HG03025 (cell line): ENCODE measurements at regions not wholly inside any gene's neighbourhood (a gene's known extent, or its start where the extent isn't known, plus 50 kb on each side); places are given as distances from the start of the nearest gene placed in this dataset.

Experiments
- ATAC-seq: cut with Tn5 transposase; IDR thresholded peaks from one replicate; pipeline ENCODE4 v1.9.1; 2021; ENCODE audit warnings: mild to moderate bottlenecking, moderate library complexity; ENCODE audit not compliant: unreplicated experiment, low FRiP score

DNA sequence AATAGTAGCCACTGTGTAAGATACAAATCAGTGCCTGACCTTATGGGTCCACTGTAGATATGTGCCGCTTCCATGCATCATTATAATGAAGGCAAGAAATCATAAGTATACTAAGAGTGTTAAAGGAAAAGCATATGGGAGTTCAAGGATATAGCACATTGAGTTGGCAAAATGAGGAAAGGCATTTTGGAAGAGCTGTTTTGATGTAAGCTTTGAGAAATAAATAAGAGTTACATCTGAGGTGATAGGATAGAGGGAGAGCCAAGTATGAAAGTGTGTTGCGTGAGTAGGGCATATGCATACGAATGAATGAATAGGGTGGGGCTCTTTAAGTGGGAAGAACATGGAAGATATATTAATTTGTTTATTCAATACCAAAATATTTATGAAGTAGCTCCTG lies 101.0 kb upstream of the DMAC1 start:
- ATAC-seq: no peak

DNA sequence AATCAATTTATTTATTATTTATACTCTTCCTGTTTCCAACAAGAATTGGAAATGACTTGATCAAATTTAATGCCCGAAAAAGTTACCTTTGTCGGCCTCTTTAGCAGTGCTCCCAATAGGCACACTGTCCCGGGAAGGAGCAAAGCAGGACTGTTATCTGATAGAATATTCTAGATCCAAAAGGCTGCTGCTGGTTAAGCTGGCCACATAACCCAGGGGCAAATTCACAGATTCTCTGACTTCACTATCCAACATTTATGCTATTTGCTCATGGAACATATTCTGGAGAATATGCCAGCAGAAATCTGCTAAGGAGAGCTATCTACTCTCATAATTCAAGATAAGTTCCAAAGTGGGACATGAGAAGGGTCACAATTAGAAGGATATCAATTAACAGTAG lies 100.2 kb upstream of the DMAC1 start:
- no peak for ATAC-seq

DNA sequence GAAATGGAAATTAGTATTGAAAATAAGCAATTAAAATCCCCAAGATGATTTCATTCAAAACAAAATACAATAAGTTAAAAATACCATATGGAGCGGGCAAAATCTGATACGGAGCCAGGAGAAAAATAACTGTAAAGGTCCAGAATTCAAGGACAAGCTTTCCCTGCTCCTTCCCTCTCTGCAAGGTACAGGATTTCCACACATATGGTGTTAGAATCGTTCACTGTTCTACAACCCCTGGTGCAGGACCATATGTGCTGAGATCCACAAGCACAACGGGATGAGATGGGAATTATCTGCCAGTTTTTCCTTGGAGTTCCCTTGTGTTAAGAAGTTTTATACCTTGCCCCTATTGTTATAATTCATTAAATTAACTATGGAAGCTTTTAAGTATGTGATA lies 94.7 kb upstream of the DMAC1 start:
- ATAC-seq: no peak

DNA sequence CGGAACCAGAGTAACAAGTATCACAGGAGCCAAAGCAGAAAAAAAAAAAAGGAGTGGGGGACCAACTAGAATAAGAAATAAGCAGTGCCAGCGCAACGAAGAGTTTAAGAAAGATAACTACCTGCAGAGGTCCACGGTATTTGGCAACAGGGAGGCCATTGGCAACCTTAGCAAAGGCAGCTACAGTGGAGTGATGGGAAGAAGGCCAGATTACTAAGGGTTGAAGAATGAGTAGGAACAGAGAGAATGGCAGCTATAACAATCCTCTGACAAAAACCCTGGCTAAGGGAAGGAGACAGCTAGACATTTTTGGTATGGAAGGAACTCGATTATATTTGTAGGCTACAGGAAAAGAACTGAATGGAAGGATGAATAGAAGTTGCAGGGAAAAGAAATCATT lies 93.4 kb upstream of the DMAC1 start:
- no peak for ATAC-seq

DNA sequence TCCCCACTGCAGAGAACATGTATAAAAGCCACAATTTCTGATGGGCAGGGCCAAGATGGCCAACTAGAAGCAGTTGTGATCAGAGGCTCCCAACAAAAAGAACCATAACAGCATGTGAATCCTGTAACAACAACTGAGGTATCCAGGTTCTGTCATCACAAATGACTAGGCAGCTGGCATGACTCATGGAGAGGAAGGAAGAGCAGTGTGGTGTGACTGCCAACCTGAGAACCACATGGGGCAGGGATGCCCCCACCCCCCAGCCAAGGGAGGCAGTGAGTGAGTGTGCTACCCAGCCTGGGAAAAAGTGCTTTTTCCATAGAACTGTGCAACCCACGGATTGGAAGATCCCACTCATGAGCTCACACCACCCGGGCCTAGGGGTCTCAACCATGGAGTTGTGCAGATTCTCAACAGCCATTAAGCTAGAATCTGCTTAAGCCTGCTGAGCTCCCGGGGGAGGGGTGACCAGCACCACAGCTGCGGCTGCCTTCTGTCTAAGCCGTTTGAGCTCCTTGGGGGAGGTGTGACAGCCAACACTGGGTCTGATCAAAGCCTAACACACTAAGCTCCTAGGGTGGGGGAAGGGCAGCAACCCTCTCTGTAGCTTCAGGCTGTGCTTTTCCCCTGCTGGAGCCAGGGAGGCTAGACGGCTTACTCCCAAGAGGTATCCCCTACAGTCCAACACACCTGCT lies 80.1 kb upstream of the DMAC1 start:
- no peak for ATAC-seq

DNA sequence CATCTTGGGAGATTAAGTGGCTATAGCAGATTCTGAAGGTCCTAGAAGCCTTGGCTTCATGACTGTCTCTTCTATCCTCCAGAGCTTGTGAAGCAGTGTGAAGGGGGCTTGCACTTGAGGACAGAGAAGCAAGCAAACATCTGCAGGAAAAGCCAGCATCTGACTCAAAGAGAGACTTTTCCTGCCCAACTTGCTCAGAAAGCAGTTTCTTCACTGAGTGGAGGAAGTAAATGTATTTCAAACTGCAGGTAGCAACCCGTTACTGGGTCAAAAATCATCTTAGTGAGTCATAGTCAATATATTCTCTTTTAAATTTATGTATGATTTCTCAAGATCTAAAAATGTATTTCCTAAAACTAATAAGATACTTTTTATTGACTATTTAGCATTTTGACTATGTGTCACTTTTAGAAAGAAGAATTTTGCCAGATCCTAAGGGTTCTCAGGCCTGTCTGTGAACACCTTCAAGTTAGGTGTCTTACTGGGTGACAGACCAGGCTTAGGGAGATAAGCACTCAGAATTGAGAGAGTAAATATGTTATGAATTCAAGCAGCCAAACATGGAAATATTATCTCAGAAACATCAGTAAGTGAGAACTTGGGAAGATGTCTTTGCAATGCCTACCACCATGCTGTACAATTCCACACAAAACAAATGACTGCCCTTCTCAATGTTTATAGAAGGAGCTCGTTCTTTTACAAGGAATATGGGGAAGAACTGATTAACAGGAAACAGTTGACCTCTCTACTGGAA lies 72.6 kb upstream of the DMAC1 start:
- ATAC-seq: no peak

DNA sequence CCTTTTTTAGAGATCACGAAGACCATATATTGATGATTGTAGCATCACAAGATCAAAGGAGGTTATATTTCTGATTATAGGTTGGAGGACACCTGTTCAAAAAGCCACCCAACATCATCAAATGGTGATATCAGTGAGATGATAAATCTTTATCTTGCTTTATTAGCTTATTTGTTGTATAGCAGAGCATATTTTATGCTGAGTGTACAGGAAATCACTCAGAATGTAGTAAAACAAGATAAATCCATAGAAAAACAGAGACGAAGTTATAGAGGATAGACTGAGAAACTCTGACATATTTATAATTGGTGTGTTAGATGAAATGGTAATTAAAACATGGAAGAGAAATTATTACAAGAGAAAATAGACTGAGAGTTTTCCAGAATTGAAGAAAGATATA lies 69.8 kb upstream of the DMAC1 start:
- no peak for ATAC-seq

DNA sequence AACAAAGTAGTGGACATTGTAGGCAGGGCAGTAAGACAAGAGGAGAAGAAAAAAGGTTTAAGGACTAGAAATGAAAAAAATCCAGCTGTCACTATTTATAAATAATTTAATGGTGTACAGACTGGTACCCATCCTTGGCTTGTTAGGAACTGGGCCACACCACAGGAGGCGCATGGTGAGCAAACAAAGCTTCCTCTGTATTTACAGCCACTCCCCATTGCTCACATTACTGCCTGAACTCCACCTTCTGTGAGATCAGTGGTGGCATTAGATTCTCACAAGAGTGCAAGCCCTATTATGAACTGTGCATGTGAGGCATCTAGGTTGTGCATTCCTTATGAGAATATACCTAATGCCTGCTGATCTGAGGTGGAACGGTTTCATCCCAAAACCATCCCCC lies 62.6 kb upstream of the DMAC1 start:
- no peak for ATAC-seq

DNA sequence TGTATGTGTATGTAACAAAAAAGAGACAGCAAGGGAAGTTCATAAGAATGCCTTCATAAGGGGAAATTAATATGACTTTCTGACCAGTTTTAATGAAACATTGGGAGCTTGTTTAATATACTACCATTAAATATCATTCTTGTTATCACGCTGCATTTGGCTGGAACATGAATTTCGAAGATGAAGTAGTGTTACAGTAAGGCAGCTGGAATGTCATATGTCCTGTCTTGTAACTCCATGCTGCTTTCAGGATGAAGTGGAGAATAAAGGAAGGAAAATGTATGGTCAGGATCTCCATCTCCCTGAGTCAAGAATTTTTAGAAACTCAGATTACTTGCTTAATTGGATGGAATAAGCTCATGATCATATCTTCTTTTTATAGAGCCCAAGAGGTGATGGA lies 61.5 kb upstream of the DMAC1 start:
- no peak for ATAC-seq

DNA sequence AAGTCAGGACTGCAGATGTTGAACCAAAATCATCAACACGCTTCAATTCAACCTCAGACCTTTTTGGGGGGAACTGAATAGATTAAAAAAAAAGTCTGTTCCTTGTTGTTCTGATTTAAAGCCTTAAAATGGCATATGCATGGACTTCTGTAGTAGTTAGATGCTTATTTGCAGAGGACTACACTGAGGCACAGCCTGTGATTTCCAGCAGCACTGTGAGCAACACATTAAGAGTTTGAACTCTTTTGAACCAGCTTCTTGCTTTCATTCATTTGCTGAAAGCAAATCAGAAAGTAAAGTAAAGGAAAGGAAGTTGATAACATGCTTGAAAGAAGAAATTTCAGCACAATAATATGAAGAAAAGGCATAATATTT lies 60.7 kb upstream of the DMAC1 start:
- ATAC-seq: no peak

DNA sequence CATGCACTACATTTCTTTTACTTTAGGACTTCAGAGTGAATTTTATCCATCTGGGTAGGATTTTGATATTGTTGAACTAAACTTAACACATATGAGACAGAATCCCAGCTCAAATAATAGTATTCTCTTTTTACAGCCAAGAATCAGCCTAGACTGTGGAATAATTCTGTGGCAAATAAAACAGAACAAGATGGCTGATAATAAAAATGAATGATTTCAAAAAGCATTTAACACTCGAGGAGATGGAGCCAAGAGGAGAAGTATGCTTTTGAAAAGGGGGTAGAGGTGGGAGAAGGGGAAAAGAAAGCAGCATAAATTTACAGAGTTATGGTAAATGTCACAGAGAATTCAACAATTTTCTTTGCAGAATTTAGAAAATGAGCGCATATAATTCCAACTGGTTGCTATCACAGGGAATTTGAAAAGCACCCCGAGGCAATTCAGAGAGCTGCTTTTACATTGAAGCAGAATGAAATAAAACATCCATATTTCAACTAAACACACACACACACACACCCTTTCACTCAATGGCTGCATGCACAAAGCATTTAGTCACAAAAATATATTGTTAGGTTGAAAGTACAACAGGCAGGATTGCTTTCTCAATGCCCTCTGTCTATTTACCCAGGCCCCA lies 60.2 kb upstream of the DMAC1 start:
- ATAC-seq: no peak

DNA sequence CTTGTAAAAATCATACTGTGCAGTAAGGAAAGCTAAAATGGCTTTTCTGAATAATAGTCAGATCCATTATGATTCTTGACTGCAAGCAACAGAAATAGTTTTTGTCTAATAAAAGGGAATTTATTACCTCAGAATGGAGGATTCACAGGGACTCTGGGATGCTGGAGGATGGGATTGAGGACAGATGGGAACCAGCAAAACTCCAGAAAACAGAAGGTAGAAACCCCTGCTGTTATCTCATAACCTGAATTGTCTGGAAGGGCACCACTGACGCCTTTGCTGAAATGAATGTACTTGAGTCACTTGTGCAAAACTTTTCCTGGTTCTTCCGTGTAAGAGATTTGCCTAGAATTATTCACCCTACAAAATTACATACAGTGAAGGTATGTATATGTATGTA lies 58.6 kb upstream of the DMAC1 start:
- no peak for ATAC-seq

DNA sequence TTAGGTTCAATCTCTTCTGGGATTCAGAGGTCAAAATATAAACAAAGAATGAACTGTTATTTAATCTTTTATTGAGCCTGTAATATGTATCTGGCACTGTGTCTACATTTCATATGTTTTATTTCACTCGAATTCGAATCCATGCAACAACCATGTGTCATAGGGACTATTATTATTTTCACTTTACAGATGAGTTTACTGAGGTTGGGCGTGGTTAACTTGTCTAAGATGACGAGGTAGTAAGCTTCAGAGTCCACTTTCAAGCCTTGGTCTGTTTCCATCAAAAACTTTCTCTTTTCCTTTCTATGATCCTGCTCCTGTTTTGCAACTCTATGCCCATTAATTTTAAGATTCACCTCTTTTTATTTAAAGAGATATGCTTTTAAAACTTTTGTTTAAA lies 55.2 kb upstream of the DMAC1 start:
- ATAC-seq: no peak
